Psoas muscle (tissue), 7 donors: ENCODE measurements at regions not wholly inside any gene's neighbourhood (a gene's known extent, or its start where the extent isn't known, plus 50 kb on each side); places are given as distances from the start of the nearest gene placed in this dataset.

ENCODE experiments used
- ATAC-seq, 4 donors: fragments of 200-7000 bp; cut with Tn5 transposase; one replicate each; pipeline ENCODE4 v1.9.1; 2020; ENCODE audit warnings: moderate library complexity in 3 of 4, mild to moderate bottlenecking in 2 of 4
- DNase-seq, 2 donors: peaks; one replicate each; pipeline ENCODE4 v3.0.0-alpha.2; 2020
- H3K27ac ChIP-seq: fragments of 200-600 bp; one replicate; pipeline ENCODE4 v1.8.0; 2022
- H3K27me3 ChIP-seq, 3 donors: fragments of 200-600 bp in 1 of 3; one replicate each; pipeline versions ENCODE4 v1.6.1 to v1.8.0; 2013 to 2022; ENCODE audit warnings: low read length in 2 of 3, mild to moderate bottlenecking in 2 of 3, moderate library complexity in 1 of 3; ENCODE audit not compliant: insufficient read depth in 3 of 3
- H3K36me3 ChIP-seq, 2 donors: fragments of 200-600 bp in 1 of 2; one replicate each; pipeline versions ENCODE4 v1.6.1 to v1.8.0; 2013 to 2022; ENCODE audit warnings: low read depth in 1 of 2, mild to moderate bottlenecking in 1 of 2, moderate library complexity in 1 of 2; ENCODE audit not compliant: insufficient read depth in 1 of 2
- H3K4me1 ChIP-seq: fragments of 200-600 bp; one replicate; pipeline ENCODE4 v1.8.0; 2022
- H3K4me3 ChIP-seq: fragments of 200-600 bp; one replicate; pipeline ENCODE4 v1.8.0; 2022; ENCODE audit warnings: mild to moderate bottlenecking
- H3K9me3 ChIP-seq: fragments of 200-600 bp; one replicate; pipeline ENCODE4 v1.8.0; 2022
- WGBS, 3 donors: extraction: QIAGEN DNeasy Blood & Tissue Kit; methylation state at CpG; one replicate each; pipeline versions ENCODE4 v1.1.6 to v1.1.7; 2013; 5-methylcytosine and 5-hydroxymethylcytosine counted together
- intact Hi-C, 2 donors: fragments of 100-400 bp; cut with DNase I; formaldehyde crosslinking; loops; one replicate each; pipeline versions ENCODE4 v1.11.0 to v1.14.2; 2022
- TF ChIP-seq, protein P1 (sequence below): fragments of 200-600 bp; IDR thresholded peaks from one replicate; pipeline ENCODE4 v1.8.0; 2022; ENCODE audit warnings: antibody characterized with exemption
- donor health status: healthy with polysubstance abuse.
- donor health status: DM: no; HTN: no; CAD: no; lungs with moderate emphysema.
- donor health status: Bipolar disorder and iron deficiency.
- donor health status: healthy.
- donor health status: DM: yes; HTN: yes; CAD: no.
- donor health status: DM: no; HTN: no; CAD: no.
- donor health status: DM: yes; HTN: yes; CAD: no.

DNA sequence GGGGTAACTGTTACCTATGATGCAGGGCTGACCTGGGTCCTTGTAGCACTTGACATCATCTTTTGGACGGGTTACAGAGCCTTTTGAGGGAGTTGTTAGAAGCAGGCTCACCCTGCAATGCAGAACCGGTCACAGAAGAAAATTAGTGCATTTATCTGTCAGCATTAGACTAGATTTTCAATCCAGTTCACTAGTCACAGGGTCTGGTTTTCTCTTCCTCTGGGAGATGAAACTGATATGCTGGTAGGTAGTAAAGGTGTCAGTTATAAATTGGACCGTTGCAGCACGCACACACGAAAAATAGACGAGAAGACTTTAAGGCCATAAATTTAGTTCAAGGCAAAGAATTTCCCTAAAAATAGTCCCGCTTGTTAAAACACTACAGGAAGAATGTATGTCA, 532.3 kb upstream of the ATP11B start:
- Histone ChIP-seq H3K36me3 (no peaks in the 10 kb centered on the region), H3K4me1 (no peaks in the 10 kb centered on the region), H3K9me3 (no peaks in the 10 kb centered on the region), H3K4me3 (no peak overlapping the region), H3K27ac (no peak overlapping the region), H3K27me3 (peaks cover 0 to 7% (median 0%) of the 10 kb centered on the region in 3 donors)
- TF ChIP-seq, protein P1, sequence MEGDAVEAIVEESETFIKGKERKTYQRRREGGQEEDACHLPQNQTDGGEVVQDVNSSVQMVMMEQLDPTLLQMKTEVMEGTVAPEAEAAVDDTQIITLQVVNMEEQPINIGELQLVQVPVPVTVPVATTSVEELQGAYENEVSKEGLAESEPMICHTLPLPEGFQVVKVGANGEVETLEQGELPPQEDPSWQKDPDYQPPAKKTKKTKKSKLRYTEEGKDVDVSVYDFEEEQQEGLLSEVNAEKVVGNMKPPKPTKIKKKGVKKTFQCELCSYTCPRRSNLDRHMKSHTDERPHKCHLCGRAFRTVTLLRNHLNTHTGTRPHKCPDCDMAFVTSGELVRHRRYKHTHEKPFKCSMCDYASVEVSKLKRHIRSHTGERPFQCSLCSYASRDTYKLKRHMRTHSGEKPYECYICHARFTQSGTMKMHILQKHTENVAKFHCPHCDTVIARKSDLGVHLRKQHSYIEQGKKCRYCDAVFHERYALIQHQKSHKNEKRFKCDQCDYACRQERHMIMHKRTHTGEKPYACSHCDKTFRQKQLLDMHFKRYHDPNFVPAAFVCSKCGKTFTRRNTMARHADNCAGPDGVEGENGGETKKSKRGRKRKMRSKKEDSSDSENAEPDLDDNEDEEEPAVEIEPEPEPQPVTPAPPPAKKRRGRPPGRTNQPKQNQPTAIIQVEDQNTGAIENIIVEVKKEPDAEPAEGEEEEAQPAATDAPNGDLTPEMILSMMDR: no peak
- DNase-seq (no peak), ATAC-seq (no peak)
- intact Hi-C loops: no loop called here
- 62 to 68% (median 66%) methylated on average over 7 of the region's 7 CpGs for WGBS, 3 donors

DNA sequence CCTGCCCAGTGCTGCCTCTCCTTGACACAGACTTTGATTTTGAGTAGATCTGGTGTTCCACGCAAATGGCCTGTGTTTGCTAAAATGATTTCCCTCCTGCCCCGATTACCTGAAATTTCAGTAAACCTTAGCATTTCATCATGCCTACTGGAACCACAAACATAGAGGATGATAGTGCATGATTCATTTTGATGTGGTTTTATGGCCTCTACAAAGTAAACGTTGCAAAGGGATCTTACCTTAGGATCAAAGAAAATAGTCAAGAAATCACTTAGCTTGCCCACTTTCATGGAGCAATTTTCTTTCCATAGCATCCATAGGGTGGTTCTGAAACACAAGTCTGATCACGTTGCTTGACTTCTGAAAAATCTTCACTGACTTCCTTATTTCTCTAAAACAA, 524.6 kb upstream of the ATP11B start:
- Histone ChIP-seq H3K4me3 (no peak overlapping the region), H3K27ac (no peak overlapping the region), H3K27me3 (peaks cover 0 to 1% (median 0%) of the 10 kb centered on the region in 3 donors), H3K36me3 (no peaks in the 10 kb centered on the region), H3K4me1 (no peaks in the 10 kb centered on the region), H3K9me3 (no peaks in the 10 kb centered on the region)
- no peak for ATAC-seq
- TF ChIP-seq, protein P1: no peak
- no peak for DNase-seq
- WGBS, 3 donors: 81 to 86% (median 81%) methylated on average over 4 of the region's 4 CpGs
- intact Hi-C loops: no loop called here

DNA sequence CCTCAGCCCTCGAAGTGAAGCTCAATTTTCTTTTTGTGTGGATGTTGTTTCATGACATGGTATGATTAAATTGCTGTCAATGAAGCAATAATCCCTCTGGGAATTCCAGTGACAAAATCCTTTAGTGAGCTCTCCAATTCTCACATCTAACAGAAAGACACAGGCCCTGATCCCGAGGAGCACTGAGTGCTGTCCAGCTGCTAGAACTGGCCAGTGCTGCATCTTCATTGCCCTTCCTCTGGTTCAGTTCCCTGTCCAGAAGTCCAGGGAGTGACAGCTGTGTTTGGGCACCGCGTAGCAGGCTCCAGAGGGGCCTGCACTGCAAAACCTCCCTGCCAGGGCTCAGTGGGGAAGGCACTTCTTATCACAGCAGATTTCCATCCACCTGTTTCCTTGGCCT, 516.8 kb upstream of the ATP11B start:
- no peak for DNase-seq
- Histone ChIP-seq H3K36me3 (no peaks in the 10 kb centered on the region), H3K9me3 (no peaks in the 10 kb centered on the region), H3K4me1 (no peaks in the 10 kb centered on the region), H3K27me3 (peaks cover 0 to 1% (median 0%) of the 10 kb centered on the region in 3 donors), H3K4me3 (no peak overlapping the region), H3K27ac (no peak overlapping the region)
- 19 to 20% (median 20%) methylated on average over 4 of the region's 4 CpGs for WGBS, 3 donors
- intact Hi-C loops: no loop called here
- no peak for ATAC-seq
- TF ChIP-seq, protein P1: no peak

DNA sequence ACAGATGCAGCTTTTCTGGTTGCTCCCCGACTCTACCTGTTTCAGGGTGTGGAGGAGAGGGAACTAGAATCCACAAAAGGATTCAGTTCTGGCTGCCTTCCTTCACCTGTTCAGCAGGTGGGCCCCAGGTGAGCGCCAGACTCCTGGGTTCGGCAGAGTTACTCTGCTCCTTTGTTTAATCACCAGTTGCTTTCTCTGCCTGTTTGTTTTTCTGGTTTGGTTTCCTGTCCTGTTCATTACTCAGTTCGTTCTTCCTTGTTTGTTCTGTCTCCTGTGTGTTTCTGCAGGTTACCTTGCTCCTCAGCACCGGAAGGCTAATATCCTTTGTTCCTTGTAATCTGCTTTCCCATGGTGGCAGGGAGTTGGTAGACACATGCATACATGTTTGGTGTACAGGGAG, 508.5 kb upstream of the ATP11B start:
- intact Hi-C loops: no loop called here
- 54 to 63% (median 61%) methylated on average over 5 of the region's 5 CpGs for WGBS, 3 donors

DNA sequence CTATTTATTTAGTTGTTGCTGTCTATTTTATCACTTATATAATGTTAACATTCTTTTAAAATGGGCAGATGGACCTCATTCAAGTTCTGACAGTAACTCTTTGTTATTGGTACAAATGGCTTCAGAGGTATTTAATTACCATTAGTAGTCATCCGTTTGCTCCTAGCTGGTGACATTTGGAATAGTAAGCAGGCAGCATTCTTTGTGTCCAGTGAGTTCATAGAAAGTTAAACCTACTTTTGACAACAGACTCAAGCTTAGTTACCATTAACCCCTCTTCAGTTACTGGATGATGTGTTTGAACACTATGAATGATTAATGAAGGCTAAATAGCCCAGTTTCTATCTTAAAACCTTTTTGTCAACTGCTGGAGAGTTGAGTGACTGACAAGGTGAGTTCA, 500.7 kb upstream of the ATP11B start:
- no peaks in the 10 kb centered on the region for H3K36me3 ChIP-seq
- intact Hi-C loops: no loop called here
- TF ChIP-seq, protein P1: no peak
- DNase-seq: no peak
- no peak overlapping the region for H3K27ac ChIP-seq
- no peaks in the 10 kb centered on the region for H3K4me1 ChIP-seq
- 13 to 33% (median 14%) methylated on average over 1 of the region's 1 CpG for WGBS, 3 donors
- no peak for ATAC-seq
- H3K27me3 ChIP-seq: no peaks in the 10 kb centered on the region
- no peak overlapping the region for H3K4me3 ChIP-seq
- no peaks in the 10 kb centered on the region for H3K9me3 ChIP-seq

More for the DNA sequence above, 508.5 kb upstream of the ATP11B start:
- Histone ChIP-seq H3K9me3 (no peaks in the 10 kb centered on the region), H3K4me1 (no peaks in the 10 kb centered on the region), H3K27me3 (no peaks in the 10 kb centered on the region), H3K27ac (no peak overlapping the region), H3K36me3 (no peaks in the 10 kb centered on the region), H3K4me3 (no peak overlapping the region)
- no peak for ATAC-seq
- TF ChIP-seq, protein P1: no peak
- DNase-seq: no peak
